ENCODE measurements at regions not wholly inside any gene's neighbourhood (a gene's known extent, or its start where the extent isn't known, plus 50 kb on each side); places are given as distances from the start of the nearest gene placed in this dataset.
"Not testable (repeated sequence)": the region's sequence is repeated elsewhere in the genome, so short reads cannot be mapped to it uniquely, and the experiment has no call there.

- no peak for DNase-seq (ENCODE audit: low read depth)
Observed at GRCh38 chr1:200496937-200497336, 87.1 kb upstream of the ZNF281 start.

- no peak for DNase-seq (ENCODE audit: low read depth)
Observed at GRCh38 chr1:200495901-200496300, 86.1 kb upstream of the ZNF281 start.

DNA sequence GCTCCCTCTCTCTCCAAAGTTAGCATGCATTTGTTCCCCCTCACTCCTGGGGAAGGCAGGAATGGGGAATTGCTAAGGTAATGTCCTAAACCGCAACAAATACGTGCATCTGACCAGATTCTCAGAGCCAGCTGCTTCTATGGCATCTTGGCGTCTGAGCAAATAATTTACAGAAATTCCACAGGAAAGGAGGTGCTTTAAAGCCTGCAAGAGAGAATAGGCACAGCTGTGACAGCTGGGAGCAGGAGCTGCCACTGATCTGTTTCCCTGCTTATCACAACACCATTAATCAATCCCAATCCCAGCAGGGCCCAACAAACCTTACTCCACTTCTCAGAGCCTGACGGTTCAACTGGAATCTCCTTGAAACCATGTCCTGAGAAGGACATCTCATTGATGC, 83.5 kb upstream of the ZNF281 start:
- DNase-seq (ENCODE audit: low read depth), result no peak

DNA sequence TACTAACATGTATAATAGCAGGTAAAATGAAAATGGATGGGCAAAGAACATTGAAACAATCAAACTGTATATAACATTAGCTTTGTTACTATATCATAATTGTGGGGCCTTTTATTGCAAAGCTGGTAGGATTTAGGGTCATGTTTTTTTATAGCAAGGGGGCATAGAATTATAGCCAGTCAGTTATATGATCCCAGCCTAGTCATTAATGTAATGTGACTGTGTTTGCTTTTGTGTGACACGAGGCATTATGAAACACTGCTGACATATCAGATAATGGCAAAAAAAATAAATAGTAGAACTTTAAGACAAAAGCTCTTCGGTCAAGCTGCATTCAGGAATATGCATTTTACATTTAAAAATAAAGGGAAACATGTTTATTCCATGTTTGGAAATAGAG, 81.3 kb upstream of the ZNF281 start:
- DNase-seq (ENCODE audit: low read depth), result no peak

GRCh38 chr1:200490183-200490582, 80.3 kb upstream of the ZNF281 start:
- DNase-seq (ENCODE audit: low read depth), result no peak

GRCh38 chr1:200488375-200489165, 78.7 kb upstream of the ZNF281 start:
- peak; percentile 48 for DNase-seq (ENCODE audit: low read depth)

DNA sequence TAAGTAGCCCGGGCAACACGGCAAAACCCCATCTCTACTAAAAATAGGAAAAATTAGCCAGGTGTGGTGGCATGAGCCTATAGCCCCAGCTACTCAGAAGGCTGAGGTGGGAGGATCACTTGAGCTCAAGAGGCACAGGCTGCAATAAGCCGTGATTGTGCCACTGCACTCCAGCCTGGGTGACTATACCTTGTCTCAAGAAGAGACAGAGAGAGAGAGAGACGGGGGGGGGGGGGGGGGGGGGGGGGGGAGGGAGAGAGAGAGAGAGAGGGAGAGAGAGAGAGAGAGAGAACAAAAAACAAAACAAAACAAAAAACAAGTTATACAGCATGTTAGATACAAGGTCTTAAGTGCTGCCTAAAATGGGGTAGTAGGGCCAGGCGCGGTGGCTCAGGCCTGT, 77.8 kb upstream of the ZNF281 start:
- no peak for DNase-seq (ENCODE audit: low read depth)

- DNase-seq (ENCODE audit: low read depth), result no peak
Observed at GRCh38 chr1:200486634-200487033, 76.8 kb upstream of the ZNF281 start.

- not testable (repeated sequence) for DNase-seq (ENCODE audit: low read depth)
Observed at GRCh38 chr1:200484438-200484946, 74.7 kb upstream of the ZNF281 start.

- DNase-seq (ENCODE audit: low read depth), result peak; percentile 96
Observed at GRCh38 chr1:200483491-200484143, 73.8 kb upstream of the ZNF281 start.

DNA sequence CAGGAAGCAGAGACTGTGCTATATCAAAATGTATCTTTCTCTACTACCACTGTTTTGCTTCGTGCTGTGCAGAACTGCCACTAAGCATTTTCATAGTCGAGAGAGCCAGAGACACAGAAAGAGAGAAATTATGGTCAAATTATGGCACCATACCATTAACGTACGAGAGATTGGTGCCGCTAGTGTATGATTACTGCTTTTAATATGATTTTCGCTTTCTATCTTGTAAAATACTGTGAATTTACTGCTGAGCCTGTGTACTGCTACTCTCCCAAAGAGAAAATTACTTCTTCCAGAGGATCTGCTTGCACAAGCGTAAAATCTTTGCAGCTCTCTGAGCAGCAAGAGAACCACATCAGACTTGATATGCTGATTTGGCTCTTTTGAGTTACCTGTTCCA, 71.1 kb upstream of the ZNF281 start:
- DNase-seq (ENCODE audit: low read depth), result no peak

DNA sequence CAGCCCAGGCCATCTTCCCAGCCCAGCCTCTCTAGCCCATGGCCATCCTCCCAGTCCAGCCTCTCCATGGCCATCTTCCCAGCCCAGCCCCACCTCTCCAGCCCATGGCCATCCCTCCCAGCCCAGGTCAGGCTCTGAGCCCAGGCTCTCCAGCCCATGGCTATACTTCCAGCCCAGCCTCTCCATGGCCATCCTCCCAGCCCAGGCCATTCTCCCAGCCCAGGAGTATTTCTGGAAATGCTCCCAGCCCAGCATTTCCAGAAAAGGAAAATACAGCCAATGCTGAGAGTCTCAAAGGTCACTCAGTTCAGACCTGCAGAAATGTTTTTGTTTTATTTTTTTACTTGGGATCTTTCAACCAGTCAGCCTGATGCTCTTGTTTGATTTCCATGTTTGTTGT, 70.0 kb upstream of the ZNF281 start:
- no peak for DNase-seq (ENCODE audit: low read depth)

DNA sequence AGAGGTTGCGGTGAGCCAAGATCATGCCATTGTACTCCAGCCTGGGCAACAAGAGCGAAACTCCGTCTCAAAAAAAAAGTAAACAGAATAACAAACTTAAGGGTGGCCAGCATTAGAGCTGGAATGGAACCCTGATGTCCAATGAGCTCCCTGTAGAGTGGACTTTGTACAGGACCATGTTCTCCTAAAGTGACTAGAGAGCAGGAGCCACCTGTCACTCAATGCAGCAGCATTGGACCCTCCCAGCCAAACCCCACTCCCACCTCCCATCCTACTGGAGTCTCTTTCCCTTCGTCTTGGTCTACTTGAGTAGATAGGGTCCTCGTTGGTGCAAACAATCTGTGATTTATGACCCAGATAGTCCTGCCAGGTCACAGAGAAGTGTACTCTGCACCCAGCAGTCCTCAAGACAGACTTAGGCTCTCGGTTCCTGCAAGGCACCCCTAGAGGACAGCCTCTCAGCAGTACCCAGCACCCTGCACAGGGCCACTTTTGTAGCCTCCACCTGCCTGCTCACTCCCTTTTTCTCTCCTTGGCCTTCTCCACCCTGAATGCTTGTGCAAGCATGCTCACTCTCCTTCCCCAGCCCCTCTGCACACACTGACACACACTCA, 69.2 kb upstream of the ZNF281 start:
- DNase-seq (ENCODE audit: low read depth), result no peak

DNA sequence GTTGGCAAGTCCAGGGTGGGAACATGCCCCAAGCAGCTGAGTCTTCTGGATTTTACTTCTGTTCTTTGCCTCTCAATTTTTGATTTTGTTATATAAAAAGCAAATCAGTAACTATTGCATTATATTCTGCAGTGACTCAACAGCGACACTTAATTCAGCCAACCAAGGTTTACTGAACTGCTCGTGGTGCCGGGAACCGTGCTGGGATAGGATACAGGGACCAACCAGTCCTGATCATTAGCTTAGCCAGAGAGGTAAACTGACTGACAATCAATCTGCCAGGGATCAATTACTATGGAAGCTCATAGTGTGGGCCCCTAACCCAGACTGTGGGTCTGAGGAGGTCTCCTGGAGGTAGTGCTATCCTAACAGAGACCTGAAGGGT, 68.4 kb upstream of the ZNF281 start:
- DNase-seq (ENCODE audit: low read depth), result no peak

- no peak for DNase-seq (ENCODE audit: low read depth)
Observed at GRCh38 chr1:200474633-200475032, 64.8 kb upstream of the ZNF281 start.

DNA sequence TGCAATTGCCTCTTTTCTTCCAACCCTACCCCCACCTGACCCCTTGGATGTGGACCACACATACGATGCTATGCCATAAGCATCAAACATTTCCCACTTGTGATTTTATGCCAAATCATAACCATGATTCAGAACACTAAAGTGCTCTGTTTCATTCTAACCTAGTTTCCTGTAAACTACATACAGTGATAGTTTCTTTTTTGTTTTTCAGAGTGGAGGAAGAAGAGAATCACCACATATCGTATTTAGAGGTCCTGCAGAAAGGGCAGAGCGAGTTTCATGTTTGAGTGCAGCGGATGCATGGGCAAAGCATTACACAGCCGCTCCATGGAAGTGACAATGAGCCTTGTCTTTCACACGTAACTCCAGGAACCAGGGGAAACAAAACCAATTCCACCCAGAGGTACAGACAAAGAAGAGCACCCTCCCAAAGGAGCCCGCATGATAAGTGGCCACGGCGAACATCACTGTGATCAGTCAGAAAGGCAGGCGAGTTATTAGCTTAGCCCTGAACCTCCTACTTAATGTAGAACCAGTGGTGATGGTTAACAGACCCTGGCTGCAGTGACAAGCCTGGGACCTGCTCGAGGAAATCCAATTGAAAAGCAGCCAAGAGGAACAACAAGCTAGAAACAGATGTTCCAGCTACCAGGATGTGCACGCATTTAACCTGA, 64.0 kb upstream of the ZNF281 start:
- DNase-seq (ENCODE audit: low read depth), result no peak

- DNase-seq (ENCODE audit: low read depth), result no peak
Observed at GRCh38 chr1:200471739-200472138, 61.9 kb upstream of the ZNF281 start.

DNA sequence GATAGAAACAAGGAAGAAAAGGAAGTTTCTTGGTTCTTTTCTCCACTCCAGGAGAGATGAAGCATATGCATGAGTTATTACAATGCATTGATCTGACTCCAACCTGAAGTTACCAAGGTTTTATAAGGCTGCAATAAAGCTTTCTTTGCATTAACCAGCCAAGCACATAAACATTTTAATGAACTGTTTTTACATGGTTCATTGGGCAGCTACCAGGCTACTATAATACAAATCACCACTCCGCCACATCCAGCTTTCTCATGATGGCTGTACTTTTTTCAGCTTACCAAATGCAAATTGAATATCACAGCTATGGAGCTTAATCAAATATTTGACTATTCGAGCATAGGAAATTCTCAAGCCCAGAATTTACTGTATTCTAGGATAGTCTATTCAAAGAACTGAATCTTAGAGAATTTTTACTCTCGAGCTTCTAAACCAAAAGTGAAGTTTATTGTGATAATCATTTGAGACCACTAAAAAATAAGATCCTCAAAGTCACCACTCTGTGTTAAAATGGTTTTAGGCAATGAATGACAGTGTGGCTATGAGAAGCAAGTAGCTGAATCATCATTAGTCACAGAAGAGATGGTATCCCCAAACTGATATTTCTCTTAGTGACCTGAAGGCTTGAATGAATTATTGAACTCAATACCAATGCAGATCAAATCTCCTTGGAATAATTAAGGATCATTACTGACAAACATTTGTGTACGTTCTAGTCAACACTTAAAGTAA, 58.6 kb upstream of the ZNF281 start:
- no peak for DNase-seq (ENCODE audit: low read depth)

DNA sequence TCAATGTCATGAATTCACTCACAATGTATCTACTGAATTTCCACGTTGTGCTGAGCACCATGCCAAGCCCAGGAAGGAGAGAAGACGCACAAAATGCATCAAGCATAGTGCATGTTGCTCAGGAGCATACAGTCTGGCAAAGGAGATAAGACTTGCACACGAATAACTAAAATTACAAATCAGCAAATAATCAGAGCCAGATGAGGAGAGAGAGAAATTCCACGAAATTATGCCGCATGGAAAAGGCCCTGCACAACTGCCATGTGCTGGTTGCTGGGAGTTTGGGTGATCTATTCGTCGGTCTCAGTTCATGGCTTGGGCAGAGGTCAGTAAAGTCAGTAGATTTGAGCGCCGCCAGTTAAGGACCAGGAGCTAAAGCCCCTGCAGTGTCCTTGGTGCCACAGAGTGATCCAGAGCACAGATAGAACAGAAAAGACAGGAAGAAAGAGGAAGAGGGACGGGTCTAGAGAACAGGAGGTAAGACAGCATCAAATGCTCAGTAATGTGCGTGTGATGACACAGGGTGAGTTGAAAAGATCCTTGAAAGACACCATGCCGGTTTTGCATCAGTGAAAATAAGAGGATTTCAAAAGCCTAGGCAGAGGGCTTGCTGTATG, 55.1 kb upstream of the ZNF281 start:
- DNase-seq (ENCODE audit: low read depth), result no peak

Measured in HS-5 (cell line).